Activated T-cell treated with anti-CD3 and anti-CD28 coated beads for 24 hours (primary cell): ENCODE measurements at regions not wholly inside any gene's neighbourhood (a gene's known extent, or its start where the extent isn't known, plus 50 kb on each side); places are given as distances from the start of the nearest gene placed in this dataset.

ENCODE experiments used
- DNase-seq: peaks from one replicate; pipeline ENCODE4 v3.0.0-alpha.2; 2020; ENCODE audit warnings: low read depth

DNA sequence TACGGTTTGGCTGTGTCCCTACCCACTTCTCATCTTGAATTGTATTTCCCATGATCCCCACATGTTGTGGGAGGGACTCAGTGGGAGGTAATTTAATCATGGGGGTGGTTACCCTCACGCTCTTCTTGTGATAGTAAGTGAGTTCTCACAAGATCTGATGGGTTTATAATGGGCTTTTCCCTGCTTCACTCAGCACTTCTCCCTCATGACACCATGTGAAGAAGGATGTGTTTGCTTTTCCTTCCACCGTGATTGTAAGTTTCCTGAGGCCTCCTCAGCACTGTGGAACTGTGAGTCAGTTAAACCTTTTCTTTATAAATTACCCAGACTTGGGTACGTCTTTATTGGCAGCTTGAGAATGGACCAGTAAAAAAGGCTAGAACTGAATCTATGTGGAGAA is 750.0 kb upstream of the ID2 start:
- DNase-seq = no peak

DNA sequence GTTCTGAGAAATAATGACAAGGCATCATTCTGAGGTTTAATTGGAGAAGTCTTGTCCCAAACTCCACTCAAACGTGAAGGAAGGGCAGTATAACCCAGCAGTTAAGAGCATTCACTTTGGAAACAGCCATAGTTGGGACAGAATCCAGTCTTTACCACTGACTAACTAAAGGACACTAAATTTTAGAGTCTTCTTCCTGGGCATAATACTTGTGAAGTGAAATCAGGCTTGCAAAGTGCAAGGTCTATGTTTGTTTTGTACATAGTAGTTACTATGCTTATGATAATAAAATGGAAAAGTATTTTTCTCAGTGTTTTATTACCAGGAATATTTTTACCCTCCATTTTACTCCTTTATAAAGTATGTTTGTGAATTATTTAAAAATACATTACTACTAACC is 748.2 kb upstream of the ID2 start:
- no peak for DNase-seq

DNA sequence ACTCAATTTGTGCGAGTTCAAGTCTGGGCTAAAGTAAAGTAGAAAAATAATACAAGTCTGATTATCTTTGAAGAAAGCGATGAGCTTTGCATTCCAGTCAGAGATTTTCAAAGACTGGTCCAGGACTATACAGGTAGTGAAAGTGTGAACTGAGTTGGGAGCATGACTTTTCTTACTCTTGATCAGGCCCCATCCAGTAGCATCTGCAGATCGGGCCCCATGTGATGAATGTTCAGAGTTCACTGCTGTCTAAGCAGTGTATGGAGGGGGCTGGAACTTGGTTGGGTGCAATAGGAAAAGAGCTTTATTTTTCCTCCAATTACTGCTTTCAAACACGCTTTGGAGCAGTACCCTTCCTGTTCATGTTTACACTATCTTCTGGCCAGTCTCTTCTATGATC is 747.4 kb upstream of the ID2 start:
- no peak for DNase-seq

DNA sequence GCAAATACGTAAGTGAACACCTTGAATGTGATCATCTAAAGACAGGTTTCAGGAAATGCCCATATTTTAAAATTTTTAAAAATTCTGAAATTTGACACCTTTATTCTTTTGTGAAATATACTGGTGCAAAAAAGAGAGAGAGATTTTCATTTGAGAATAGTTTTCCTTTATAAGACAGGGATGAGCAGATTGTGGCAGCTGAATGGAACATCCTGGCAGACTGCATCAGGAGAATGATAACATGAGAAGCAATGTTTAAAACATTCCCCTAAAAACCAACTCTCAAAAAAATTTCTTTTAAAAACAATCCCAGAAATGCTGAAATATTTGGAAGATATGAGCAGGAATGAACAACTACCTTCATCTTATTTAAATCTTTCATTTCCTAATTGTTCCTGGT is 744.8 kb upstream of the ID2 start:
- DNase-seq = no peak

DNA sequence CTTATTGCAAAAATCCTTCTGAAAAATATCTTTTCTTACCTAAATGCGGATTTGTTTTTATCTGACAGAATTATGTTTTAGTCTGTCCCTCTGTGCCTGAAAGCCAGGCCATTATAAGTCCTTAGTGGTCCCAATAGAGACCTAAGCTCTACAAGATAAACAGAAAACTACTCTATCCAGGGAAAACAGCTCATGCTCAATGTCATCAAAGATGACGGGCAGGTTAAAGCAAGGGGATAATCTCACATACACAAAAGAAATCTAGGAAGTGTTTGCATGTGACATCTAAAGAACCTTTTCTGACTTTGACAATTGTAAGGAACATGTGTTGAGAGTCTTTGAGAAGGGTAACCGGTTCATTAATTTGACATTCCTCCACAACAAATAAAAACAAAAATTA is 741.1 kb upstream of the ID2 start:
- no peak for DNase-seq

DNA sequence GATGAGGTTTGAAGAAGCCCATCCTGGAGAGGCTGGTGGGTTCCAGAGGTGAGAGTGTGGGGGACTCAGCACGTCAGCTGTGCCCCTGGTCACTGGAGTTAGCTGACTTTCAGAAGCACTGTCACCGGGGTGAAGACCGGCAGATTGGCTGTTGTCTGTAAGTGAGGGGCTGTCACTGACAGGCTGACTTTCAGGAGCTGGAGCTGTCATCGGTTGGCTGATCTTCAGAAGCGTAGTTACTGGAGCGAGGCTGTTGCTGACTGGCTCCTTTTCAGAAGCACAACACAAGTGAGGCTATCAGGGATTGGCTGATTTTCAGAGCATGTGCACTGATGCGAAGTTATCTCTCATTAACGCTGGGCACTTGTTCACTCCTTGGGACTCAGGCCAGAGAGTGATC is 738.4 kb upstream of the ID2 start:
- DNase-seq = no peak

DNA sequence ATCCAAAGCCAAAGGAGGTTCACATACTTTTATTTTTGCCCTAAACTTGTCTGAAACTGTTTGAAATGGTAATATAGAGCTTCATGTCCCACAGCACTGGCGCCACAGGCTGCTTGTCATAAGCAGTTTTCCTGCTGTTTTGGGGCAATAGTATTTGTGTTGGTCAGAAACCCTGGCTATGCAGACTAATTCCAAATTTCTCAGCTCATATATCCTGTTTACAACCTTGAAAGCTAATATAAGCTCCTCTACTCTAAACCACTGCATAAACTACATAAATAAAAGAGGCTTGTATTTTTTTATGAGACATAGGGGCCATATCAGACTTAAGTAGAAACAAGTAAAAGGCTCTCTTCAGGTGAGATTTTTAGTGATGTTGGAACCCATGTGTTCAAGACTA is 736.8 kb upstream of the ID2 start:
- no peak for DNase-seq

DNA sequence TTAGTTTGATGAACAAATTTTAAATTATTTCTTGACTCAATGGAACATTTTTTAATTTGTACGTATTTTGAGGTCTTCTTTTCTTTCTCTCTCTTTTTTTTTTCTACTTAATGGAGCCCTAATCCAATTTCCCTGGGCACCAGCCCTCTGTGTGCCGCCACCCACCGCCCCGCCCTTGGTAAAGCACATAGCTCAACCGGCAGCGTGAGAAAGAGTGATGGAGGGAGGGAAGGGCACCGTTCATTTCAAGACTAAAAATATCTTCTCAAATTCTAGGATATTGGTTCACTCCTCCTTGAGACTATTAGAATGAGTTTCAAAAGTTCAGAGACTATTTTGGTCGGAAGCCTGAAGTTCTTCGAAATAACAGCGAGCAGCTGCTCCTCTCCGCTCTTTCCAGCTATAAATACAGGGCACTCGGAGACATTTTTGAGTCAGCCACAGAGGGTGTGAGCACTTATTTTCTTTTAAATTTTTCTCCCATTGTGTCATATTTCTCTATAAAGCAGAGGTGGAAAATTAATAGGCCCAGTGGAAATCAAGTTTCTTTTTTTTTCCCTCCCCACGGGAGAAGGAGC is 731.7 kb upstream of the ID2 start:
- DNase-seq = no peak

DNA sequence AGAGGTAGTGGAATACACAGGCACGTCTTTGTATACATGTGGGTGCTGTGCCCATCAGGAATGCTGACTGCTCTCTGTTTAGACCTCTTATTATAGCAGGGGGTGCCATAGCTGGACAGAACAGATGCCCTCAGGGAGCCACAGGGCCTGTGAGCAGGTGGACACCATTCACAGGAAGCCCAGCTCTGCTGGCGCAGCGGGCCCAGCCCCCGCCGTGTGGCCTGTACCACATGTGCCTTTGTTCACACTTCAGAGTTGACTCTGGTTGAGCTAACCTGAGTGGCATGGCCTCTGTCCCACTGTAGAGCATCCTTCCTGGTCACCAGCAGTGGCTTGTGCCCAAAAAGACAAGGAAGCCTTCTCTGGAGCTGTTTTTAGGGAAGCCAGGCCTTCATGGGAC is 730.9 kb upstream of the ID2 start:
- no peak for DNase-seq

DNA sequence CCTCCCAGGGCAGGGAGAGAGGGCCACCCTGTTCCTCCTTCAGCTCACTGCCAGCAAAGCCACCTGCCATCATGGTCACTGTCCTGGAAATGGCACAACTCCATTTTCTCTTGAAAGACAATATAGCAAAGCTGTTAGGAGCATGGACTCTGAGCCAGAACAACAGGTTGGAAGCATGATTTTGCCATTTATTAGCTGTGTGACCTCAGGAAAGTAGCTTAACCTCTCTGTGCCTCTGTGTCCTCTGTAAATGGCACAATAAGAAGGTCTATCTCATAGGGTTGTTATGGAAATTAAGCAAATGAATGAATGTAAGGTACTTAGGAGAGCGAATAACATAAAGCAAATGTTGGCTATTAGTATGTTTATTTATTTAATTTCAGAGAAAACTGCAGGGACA is 730.4 kb upstream of the ID2 start:
- DNase-seq = no peak

DNA sequence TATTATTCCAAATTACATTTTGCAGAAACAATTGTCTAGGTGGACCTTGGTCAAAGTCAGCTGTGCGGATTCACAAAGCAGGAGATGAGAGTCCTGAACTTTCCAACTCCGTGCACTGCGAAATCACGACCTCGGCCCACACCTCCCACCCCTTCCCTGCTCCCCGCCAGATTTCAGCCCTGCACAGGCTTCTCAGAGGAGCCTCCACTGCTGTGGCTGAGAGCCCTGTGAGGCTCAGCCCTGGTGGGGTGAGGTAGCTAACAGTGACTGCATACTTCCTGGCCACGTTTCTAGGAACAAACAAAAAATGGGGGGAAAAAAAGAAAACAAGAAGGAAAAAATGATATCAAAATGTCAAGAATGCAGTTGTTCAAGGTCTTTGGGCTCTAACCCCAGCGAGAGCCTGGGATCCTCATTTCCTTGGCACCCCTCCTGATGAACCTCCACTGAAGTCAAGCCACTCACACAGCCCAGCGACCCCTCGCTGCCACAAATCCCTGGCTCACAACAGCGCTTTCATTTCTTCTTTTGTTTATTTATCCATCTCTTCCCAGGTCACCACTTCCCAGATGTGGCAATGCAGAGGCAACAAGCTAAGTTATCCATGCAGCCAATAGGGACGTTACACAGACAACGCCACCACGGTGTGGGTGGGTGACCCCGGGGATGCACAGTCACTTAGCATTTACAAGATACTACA is 729.7 kb upstream of the ID2 start:
- no peak for DNase-seq

DNA sequence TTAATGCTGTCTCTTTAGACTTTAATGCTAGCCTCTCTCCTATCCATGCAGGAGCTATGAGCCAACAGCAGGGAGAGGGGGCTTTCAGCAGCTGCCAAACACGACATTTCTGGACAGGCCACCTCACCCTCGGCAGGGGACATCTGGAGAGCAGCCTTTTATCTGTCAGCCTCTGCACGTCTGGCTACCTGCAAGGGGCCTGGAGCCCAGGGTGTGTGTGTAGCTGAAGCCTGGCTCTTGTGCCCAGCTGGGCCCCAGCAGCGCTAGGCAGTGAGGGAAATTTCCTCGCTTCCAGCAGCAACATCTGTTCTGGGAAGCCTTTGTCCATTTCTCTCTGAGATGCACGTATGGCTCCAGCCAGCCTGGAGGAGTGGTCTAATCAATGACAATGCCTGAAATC is 728.7 kb upstream of the ID2 start:
- no peak for DNase-seq

DNA sequence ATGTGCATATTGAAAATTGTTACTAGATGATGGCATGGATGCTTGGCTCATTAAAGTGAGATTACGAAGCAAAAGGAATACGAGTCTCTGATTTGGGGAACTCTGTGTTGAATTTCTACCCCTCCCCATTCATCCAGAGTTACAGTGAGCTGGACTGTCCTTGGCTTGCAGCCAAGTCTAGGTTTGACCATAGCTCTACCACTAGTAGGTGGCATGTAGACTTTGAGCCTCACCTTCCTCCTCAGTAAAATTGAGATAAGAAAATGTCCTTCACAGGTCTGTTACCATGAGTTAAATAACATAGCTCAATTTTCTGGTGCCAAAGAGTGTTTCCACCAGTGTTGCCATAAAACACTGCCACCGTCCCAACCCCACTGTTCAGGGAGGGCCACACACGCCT is 727.6 kb upstream of the ID2 start:
- DNase-seq = no peak

DNA sequence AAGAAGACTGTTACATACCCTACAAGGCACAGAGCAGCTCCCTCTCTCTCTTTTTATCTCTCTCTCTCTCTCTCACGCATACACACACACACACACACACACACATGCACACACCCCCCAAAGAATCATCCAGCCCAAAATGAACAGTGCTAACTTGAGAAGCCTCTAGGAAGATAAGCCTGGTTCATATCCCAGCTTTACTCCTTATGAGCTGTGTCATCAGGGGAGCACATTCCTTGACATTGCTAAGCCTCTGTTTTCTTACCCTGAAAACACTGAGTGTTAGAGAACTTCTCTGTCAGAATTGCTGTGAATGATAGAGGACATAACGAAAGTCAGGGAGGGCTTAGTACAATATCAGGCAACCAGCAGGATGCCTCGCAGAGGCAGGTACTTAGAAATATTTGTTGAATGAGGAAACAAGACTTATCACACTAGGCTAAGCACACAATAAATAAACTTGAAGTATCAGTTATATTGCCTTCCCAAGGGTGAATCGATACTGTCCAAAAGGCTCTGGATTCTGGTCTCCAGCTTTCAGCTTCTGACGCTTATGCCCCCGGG is 725.6 kb upstream of the ID2 start:
- DNase-seq = no peak

DNA sequence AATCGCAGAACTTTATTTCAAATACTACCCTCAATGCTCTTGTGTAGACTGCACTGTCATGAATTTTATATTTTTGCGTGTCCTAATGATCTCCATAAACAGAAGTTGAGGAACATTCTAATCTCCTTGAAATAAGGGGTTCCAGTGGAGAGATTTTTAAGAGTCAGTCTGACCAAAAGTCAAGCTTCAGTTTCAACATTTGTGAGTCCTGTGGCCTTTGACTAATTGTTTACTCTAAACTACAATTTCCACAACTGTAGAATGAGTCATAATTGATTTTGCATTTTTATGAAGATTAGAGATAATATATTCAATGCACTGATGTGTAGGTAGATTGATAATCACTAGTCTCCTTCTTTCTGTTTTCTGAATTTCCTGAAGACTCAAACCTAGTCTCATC is 720.3 kb upstream of the ID2 start:
- DNase-seq = no peak

DNA sequence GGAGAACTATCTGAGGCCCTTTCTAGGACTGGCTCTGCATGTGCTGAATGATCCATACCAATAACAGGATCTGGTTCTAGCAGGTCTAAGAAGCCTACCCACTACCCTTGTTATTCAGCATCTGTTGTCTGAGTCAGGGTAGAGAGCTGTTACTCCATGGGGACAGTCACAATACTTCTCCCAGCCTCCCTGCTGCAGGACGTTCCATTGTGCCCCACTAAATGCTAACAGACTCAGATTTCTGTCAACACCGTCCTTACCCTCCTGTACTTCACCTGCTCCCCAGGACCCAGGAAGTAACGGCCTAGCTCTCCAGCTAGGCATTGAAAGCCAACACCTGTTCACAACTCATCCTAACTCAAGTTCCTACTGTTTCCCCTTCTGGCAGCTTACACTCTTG is 719.7 kb upstream of the ID2 start:
- DNase-seq = no peak

DNA sequence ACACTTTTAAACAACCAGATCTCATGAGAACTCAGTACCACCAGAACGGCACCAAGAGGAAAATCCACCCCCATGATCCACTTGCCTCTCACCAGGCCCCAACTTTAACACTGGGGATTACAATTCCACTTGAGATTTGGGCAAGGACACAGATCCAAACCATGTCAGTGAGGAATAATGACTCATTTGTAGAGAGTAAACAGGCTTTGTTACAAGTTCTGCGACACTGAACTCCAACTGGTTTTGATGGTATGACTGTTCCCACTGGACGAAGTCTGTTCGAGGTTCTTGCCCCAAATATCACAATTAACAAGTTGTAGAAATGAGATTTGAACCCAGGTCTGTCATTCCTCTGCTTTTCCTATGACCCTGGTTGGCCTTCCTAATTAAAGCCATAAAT is 718.1 kb upstream of the ID2 start:
- no peak for DNase-seq

DNA sequence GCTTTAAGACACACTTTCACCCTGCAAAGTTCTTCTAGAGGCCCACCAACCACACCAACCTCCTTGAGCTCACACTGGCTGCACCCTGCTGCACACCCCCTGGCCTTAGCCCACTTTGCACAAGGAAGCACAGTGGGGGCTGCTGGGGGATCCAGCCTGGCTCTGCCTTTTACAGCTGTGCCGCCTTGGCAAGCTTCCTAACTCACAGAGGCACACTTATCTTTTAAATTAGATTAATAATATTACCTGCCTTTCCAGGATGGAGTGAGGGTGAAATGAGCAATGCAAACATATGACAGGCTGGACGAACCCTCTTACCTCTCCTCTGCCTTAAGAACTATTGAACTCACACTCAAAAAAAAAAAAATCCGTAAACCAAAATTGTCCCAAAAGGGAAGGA is 715.8 kb upstream of the ID2 start:
- no peak for DNase-seq

DNA sequence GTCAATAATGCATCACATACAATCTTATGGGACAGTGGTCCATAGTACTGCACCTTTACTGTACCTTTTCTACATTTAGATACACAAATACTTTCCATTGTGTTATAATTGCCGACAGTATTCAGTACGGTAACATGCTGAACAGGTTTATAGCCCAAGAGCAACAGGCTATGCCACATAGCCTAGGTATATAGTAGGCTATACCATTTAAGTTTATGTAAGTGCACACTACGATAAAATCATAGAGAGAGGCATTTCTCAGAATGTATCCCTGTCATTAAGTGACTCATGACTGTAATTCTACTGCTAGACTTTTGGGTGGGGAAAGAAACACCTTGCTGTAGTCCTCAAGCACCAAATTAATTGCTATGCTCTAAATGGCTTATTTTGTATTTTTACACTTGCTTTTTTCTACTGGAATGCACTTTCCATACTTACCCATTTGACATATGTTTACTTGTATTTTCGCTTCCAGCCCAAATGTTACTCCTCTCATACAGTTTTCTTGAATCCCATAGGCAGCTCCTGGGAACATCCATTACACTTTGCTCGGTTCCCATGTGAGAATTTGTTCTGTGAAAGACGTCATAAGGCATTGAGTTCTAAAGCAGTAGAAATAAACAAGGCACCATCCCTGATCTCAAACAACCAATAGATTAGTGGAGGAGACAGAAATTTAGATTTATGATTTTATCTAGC is 714.0 kb upstream of the ID2 start:
- DNase-seq = no peak

DNA sequence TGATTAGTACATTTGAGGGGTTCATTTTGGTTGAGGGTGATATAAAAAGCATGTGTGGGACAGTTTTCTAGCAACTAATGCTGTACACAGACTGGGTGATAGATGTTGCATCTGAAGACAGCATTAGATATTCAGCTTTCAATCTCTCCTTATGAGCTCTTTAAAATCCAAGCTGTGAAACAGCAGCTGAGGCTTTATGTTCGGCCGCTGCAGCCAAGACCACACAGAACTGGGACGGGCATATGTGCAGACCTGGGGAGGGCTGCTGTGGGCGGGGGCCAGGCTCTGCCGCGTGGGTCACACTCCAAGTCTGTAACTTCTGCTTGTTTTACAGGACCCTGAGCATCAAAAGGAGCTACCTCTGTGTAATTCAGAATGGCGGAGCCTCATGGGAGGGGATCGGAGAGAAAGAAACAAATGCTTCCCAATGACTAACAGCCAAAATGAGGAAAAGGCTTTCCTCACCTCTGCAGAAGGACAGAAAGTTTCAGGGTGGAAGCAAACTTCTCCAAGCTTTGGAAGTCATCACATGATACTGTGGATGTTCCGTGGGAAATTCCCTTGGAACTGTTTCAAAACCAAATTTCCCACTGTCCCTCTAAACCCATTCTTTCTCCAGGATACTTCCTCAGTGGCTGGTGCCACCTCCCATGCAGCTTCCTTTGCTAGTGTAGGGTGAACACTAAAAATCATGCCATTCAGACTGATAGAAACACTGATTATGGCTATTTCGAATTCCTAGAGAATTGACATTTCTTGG is 711.9 kb upstream of the ID2 start:
- no peak for DNase-seq

DNA sequence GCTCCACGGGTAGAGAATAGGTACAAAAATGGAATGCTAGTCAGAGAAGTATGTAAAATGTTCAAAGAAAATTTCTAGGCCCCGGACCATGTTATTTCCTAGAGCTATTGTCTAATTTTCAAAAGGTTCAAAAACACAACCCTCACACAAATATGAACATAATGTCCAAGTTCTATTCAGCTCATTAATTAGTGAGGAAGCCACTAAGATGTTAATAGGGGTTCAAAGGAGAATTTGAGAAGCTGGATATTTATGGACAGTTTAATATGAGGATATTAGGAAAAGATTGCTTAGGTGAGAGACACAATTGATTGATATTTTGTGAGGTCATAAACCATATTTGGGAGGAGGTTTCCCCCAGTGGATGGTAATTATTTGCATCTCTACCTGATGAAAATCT is 710.6 kb upstream of the ID2 start:
- no peak for DNase-seq

DNA sequence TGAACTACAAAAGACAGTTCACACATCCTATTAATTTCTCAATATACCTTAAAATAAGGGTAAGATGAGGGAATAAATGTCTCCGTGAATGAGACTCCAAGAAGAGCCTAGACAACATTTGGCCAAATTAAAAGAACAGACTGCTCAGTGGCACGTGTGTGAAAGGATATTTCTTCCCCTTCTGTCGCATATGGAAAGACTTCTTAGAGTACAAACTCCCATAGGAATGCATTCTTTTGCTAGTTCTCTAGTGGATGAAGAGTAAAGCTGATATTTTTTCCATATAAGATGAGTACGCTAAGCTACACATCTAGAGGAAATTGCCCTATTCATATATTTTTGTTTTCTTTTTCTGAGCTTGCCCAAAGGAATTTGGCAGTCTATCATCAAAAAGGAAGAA is 710.0 kb upstream of the ID2 start:
- no peak for DNase-seq

DNA sequence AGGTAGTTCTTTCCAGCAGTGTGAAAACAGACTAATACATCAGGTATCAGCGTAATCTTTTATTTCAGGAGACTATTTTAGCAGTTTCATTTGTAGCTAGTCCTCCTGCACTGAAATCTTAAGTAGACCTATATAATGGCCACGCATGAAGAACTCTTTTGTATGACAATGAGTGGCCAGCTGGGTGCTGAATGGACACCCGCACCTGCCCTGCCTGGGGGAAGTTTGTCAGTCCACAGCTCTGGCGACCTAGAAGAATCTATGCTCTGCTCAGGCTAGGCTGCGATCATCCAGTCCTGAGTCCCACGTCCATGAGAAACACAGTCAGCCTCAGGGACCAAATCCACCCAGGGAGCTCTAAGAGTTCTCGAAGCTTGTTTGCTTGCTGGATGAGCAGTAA is 709.2 kb upstream of the ID2 start:
- no peak for DNase-seq
